ENCODE measurements at regions not wholly inside any gene's neighbourhood (a gene's known extent, or its start where the extent isn't known, plus 50 kb on each side); places are given as distances from the start of the nearest gene placed in this dataset.

- DNase-seq: no peak
- H3K4me3 ChIP-seq: no peak overlapping the region
- TF ChIP-seq CTCF (IDR thresholded peaks at IDR 0.05): no peak
- no peak for ATAC-seq
- no peak overlapping the region for H3K27ac ChIP-seq
- H3K27me3 ChIP-seq: no peaks in the 10 kb centered on the region
- intact Hi-C loops (cut with DNase I): no loop called here
- H3K9me3 ChIP-seq: no peaks in the 10 kb centered on the region
- 72 to 75% methylated on average over 5 of the region's 5 CpGs for WGBS, 2 donors
- no peaks in the 10 kb centered on the region for H3K4me1 ChIP-seq
- H3K36me3 ChIP-seq: no peaks in the 10 kb centered on the region
Observed at GRCh38 chr5:106956187-106956586, 714.5 kb downstream of the EFNA5 start.

GRCh38 chr5:106940986-106941385, 729.8 kb downstream of the EFNA5 start:
- no peak overlapping the region for H3K4me3 ChIP-seq
- no peaks in the 10 kb centered on the region for H3K36me3 ChIP-seq
- intact Hi-C loops (cut with DNase I): no loop called here
- no peaks in the 10 kb centered on the region for H3K27me3 ChIP-seq
- no peak for DNase-seq
- 51 to 54% methylated on average over 3 of the region's 3 CpGs for WGBS, 2 donors
- no peak overlapping the region for H3K27ac ChIP-seq
- no peaks in the 10 kb centered on the region for H3K4me1 ChIP-seq
- TF ChIP-seq CTCF (IDR thresholded peaks at IDR 0.05): no peak
- no peak for ATAC-seq
- H3K9me3 ChIP-seq: peaks cover 0 to 8% (median 0%) of the 10 kb centered on the region in 11 donors

- WGBS, 2 donors: 83 to 85% methylated on average over 8 of the region's 8 CpGs
- Histone ChIP-seq H3K9me3 (peaks cover 0 to 8% (median 0%) of the 10 kb centered on the region in 11 donors), H3K27me3 (no peaks in the 10 kb centered on the region), H3K36me3 (no peaks in the 10 kb centered on the region), H3K27ac (no peak overlapping the region), H3K4me1 (no peaks in the 10 kb centered on the region), H3K4me3 (no peak overlapping the region)
- DNase-seq (no peak), ATAC-seq (no peak)
- TF ChIP-seq CTCF (IDR thresholded peaks at IDR 0.05): no peak
- intact Hi-C loops (cut with DNase I): no loop called here
Observed at GRCh38 chr5:106940301-106940846, 730.4 kb downstream of the EFNA5 start.

GRCh38 chr5:106923409-106923808, 747.3 kb downstream of the EFNA5 start:
- ATAC-seq: no peak
- TF ChIP-seq CTCF (IDR thresholded peaks at IDR 0.05): no peak
- no peaks in the 10 kb centered on the region for H3K36me3 ChIP-seq
- 92 to 98% methylated on average over 1 of the region's 1 CpG for WGBS, 2 donors
- no peaks in the 10 kb centered on the region for H3K27me3 ChIP-seq
- intact Hi-C loops (cut with DNase I): no loop called here
- no peak overlapping the region for H3K4me3 ChIP-seq
- no peaks in the 10 kb centered on the region for H3K9me3 ChIP-seq
- DNase-seq: no peak
- no peak overlapping the region for H3K27ac ChIP-seq
- H3K4me1 ChIP-seq: no peaks in the 10 kb centered on the region
